Left ventricle myocardium superior (tissue), 1 donor: ENCODE measurements at regions not wholly inside any gene's neighbourhood (a gene's known extent, or its start where the extent isn't known, plus 50 kb on each side); places are given as distances from the start of the nearest gene placed in this dataset.

ENCODE experiments used
- ATAC-seq: fragments of 200-7000 bp; cut with Tn5 transposase; one replicate; pipeline ENCODE4 v1.9.1; 2020; ENCODE audit warnings: mild to moderate bottlenecking, moderate library complexity
- DNase-seq: peaks from one replicate; pipeline ENCODE4 v3.0.0-alpha.2; 2020
- intact Hi-C: fragments of 100-400 bp; cut with micrococcal nuclease; formaldehyde crosslinking; loops from one replicate; pipeline ENCODE4 v1.11.0; 2022
- donor health status: DM: no; HTN: yes; CAD: no; lungs with severe emphysema.

DNA sequence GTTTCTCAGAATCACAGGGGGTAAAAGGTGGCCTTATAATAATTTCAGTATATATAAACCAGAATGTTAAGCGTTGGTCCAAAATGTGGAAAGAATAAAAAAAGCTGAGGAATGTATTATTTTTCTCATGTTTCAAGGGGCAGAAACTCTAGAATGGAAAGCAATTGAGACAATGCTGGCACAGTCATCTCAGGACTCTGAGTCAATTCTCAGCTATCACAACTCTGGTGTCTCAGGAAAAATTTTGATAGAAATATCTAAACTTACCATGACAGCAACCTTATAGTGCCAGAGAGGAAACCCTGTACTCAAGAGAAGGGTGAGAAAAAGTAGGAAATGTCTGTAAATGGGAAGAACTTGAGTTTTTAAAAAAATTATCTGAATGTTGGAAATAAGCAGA is 1189.4 kb upstream of the NUDT12 start:
- intact Hi-C loops = no loop called here
- DNase-seq (no peak), ATAC-seq (no peak)

GRCh38 chr5:104739905-104740304 is 1177.3 kb upstream of the NUDT12 start:
- ATAC-seq (no peak), DNase-seq (no peak)
- intact Hi-C loops = no loop called here

GRCh38 chr5:104739503-104739902 is 1176.9 kb upstream of the NUDT12 start:
- intact Hi-C loops = no loop called here
- ATAC-seq (no peak), DNase-seq (no peak)

- intact Hi-C loops = no loop called here
- ATAC-seq = no peak
- no peak for DNase-seq
Measured at GRCh38 chr5:104736073-104736472, 1173.5 kb upstream of the NUDT12 start.

- no peak for ATAC-seq
- intact Hi-C loops = no loop called here
- DNase-seq = no peak
Measured at GRCh38 chr5:104734046-104734445, 1171.5 kb upstream of the NUDT12 start.

DNA sequence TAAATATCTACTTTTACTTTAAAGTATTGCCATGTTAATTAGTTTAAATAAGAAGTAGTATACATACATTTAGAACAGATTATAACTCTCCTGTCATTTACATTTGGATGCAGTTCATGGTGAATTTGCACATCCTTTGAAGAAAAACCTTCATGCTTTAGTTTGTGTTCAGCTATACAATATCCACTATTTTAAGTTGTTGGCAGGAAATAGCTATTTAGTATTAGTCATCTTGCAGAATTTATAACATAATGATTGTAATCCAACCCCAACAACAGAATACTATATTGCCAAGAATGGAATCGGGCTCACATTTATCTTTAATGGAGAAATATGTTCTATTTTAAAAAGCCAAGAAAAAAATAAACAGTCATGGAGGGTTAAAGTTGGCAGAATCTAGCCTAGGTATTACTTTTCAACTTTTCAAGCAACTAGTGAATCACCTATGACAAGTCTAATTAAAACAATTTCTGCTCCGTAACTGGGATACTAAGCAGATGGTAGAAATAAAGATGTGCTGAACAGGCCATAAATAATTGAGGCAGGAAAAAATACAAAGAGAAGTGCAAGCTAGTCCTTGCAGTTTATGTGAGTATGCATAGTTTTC is 1170.6 kb upstream of the NUDT12 start:
- DNase-seq (no peak), ATAC-seq (no peak)
- intact Hi-C loops = no loop called here

GRCh38 chr5:104731331-104731730 is 1168.7 kb upstream of the NUDT12 start:
- DNase-seq (no peak), ATAC-seq (no peak)
- intact Hi-C loops = no loop called here

DNA sequence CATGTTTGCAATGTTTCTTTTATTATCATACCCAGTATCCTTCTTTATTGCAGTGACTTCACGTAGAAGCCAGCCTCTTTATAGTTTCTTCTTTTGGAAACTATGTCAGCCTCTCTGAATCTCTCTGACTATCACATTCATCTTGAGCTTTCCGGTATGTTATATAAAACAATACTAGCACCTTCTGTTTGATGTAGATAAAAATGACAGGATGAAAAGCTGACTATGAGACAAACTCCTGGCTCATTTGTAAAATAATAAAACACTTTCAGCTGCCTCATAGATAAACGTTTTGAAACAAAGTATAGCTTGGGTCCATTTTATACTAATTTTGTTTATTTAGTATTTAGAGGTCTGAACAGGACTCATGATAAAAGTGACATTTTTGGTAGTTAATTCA is 1145.4 kb upstream of the NUDT12 start:
- no peak for DNase-seq
- intact Hi-C loops = no loop called here
- no peak for ATAC-seq

GRCh38 chr5:104706600-104706999 is 1144.0 kb upstream of the NUDT12 start:
- DNase-seq (no peak), ATAC-seq (no peak)
- intact Hi-C loops = no loop called here

GRCh38 chr5:104702212-104702611 is 1139.6 kb upstream of the NUDT12 start:
- ATAC-seq = no peak
- no peak for DNase-seq
- intact Hi-C loops = no loop called here

DNA sequence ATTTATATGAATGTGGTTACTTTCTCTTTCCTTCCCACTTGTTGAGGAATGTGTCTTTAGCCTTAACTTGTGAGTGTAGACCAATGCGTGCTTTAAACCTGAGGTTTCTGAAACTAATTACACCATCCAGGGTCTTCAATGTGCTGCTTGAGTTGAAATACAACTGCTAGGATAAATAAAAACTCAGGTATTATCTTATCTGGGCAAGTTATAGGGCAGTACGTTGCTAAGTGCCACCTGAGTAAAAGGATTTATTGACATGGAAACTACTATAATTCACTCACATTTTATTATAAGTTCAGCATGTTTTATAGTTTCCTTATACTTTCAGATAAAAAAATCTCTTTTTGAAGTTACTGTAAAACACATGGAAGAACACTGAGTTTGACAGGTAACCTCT is 1136.8 kb upstream of the NUDT12 start:
- ATAC-seq (no peak), DNase-seq (no peak)
- intact Hi-C loops = no loop called here

GRCh38 chr5:104661256-104661655 is 1098.7 kb upstream of the NUDT12 start:
- no peak for ATAC-seq
- no peak for DNase-seq
- intact Hi-C loops = no loop called here

GRCh38 chr5:104659497-104659896 is 1096.9 kb upstream of the NUDT12 start:
- ATAC-seq (no peak), DNase-seq (no peak)
- intact Hi-C loops = no loop called here

GRCh38 chr5:104652271-104652861 is 1089.8 kb upstream of the NUDT12 start:
- no peak for ATAC-seq
- intact Hi-C loops = no loop called here
- DNase-seq = no peak

DNA sequence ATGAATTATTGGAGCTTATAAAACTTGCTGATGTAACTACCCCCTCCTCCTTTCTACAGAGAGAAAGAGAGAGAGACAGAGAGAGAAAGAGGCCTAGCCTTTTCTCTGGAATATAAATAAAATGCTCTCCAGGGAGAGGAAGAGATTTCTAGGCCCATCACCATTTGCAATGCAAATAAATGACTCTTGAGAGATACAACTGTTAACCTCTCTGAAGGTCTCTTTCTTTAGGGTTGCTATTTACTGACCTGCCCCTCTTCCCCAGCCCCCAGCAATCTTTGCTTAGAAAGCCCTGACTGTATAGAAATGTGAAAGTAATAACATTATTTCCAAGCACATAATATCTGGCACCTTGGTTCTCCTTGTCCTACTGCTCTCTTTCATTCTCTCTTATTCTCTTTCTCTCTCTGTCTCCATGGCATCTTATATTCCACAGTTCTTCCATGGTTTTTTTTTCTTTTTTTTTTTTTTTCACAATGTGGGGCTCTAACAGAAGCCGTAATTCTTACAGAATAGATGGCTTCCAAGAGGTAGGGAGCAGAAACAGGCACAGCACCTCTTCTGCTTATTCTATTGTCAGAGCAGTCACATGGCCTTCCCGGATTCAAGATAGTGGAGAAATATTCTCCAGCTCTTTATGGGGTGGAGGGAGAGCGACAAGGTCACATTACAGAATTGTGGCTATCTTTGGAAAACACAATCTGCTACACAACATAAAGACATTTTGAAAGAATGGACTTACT is 1087.9 kb upstream of the NUDT12 start:
- ATAC-seq (no peak), DNase-seq (no peak)
- intact Hi-C loops = no loop called here

DNA sequence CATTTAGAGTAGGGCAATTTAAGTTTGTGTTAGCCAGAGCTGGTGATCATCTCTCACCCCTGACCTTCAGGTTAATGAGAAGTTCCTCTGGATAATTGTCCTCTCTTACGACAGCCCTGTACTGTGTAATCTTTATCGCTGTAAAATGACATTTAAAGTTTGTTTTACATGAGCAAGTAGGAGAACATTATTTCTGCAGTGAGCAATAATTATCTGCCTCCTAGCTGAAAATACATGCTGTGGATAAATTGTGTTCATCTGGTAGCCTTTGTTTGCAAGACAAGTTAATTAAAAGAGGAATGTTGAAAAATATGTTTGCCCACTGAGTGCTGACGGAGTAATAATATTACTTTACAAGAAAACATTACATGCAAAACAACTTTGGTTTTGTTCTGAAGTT is 1083.8 kb upstream of the NUDT12 start:
- ATAC-seq (no peak), DNase-seq (no peak)
- intact Hi-C loops = no loop called here

GRCh38 chr5:104643320-104643719 is 1080.7 kb upstream of the NUDT12 start:
- DNase-seq (no peak), ATAC-seq (no peak)
- intact Hi-C loops = no loop called here

- ATAC-seq (no peak), DNase-seq (no peak)
- intact Hi-C loops = no loop called here
Measured at GRCh38 chr5:104635227-104635626, 1072.6 kb upstream of the NUDT12 start.

DNA sequence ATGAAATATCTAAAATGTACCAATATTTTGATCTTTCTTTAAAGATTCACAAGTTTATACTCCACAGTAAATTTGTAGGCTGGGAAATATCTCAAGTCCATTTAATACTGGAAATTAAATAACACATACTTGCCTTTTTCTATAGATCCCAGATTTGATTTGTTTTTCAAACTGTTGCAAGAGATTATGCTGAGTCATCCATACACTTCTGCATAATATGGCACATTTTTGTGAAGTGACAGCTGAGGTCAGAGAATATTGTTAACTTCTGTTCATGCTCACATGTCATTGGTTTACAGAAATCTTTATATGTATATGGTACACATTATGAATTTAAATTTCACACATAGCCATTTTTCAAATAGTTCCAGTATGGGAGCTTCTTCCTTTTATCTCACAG is 1066.3 kb upstream of the NUDT12 start:
- intact Hi-C loops = no loop called here
- no peak for DNase-seq
- ATAC-seq = no peak

- DNase-seq (no peak), ATAC-seq (no peak)
- intact Hi-C loops = no loop called here
Measured at GRCh38 chr5:104626122-104626521, 1063.5 kb upstream of the NUDT12 start.

GRCh38 chr5:104612005-104612404 is 1049.4 kb upstream of the NUDT12 start:
- ATAC-seq = no peak
- intact Hi-C loops = no loop called here
- no peak for DNase-seq
